ENCODE measurements at regions not wholly inside any gene's neighbourhood (a gene's known extent, or its start where the extent isn't known, plus 50 kb on each side); places are given as distances from the start of the nearest gene placed in this dataset.

DNA sequence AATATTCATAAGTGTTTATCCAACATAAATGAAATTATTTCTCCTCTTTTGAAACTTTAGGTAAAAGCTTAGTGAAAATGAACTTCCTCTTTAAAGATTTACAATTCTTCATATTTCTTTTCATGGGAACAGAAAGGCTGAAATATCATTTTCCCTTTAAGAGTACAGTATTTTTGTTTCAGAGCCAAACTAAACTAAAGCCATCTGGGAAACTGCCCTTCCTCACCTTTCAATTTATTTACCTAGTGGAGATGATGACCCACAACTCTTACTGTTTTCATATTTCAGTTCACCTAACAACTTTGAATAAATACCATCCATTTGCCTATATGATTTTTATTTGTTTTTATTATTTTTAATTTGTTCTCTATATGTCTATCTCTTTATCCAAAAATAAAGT, 105.4 kb downstream of the ALX1 start:
- no peak for TF ChIP-seq POLR2A (IDR thresholded peaks at IDR 0.05; ENCODE audit: low read depth)
- TF ChIP-seq, protein P1, sequence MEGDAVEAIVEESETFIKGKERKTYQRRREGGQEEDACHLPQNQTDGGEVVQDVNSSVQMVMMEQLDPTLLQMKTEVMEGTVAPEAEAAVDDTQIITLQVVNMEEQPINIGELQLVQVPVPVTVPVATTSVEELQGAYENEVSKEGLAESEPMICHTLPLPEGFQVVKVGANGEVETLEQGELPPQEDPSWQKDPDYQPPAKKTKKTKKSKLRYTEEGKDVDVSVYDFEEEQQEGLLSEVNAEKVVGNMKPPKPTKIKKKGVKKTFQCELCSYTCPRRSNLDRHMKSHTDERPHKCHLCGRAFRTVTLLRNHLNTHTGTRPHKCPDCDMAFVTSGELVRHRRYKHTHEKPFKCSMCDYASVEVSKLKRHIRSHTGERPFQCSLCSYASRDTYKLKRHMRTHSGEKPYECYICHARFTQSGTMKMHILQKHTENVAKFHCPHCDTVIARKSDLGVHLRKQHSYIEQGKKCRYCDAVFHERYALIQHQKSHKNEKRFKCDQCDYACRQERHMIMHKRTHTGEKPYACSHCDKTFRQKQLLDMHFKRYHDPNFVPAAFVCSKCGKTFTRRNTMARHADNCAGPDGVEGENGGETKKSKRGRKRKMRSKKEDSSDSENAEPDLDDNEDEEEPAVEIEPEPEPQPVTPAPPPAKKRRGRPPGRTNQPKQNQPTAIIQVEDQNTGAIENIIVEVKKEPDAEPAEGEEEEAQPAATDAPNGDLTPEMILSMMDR (IDR thresholded peaks at IDR 0.05) = no peak
- no peak for TF ChIP-seq EP300 (IDR thresholded peaks at IDR 0.05)

Data from esophagus muscularis mucosa (tissue), 4 donors.